ENCODE measurements at regions not wholly inside any gene's neighbourhood (a gene's known extent, or its start where the extent isn't known, plus 50 kb on each side); places are given as distances from the start of the nearest gene placed in this dataset.

DNA sequence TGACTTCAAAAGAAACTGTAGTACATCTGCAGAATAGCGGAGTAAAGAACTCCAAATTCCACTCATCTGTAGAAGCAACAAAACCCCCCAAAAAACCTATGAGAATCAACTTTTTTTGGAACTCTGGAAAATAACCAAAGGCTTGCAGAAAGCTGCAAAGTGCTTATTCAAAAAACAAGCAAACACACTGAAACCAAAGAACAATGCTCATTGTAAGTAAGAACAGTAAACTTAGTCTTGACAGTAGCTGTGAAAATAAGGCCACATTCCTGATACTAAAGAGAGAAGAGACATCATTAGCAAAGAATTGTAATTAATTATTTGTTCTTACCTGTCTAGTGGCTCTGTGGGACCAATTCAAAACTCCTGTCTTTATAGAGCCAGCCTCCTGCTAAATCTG lies 534.3 kb upstream of the C16orf82 start:
- TF ChIP-seq, protein P1, sequence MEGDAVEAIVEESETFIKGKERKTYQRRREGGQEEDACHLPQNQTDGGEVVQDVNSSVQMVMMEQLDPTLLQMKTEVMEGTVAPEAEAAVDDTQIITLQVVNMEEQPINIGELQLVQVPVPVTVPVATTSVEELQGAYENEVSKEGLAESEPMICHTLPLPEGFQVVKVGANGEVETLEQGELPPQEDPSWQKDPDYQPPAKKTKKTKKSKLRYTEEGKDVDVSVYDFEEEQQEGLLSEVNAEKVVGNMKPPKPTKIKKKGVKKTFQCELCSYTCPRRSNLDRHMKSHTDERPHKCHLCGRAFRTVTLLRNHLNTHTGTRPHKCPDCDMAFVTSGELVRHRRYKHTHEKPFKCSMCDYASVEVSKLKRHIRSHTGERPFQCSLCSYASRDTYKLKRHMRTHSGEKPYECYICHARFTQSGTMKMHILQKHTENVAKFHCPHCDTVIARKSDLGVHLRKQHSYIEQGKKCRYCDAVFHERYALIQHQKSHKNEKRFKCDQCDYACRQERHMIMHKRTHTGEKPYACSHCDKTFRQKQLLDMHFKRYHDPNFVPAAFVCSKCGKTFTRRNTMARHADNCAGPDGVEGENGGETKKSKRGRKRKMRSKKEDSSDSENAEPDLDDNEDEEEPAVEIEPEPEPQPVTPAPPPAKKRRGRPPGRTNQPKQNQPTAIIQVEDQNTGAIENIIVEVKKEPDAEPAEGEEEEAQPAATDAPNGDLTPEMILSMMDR (IDR thresholded peaks at IDR 0.05), result no peak
- TF ChIP-seq EZH2 (IDR thresholded peaks at IDR 0.05), result no peak
- no peak for TF ChIP-seq EZH2phosphoT487 (IDR thresholded peaks at IDR 0.05)
